ENCODE measurements at regions not wholly inside any gene's neighbourhood (a gene's known extent, or its start where the extent isn't known, plus 50 kb on each side); places are given as distances from the start of the nearest gene placed in this dataset.

GRCh38 chr1:14519976-14520375 lies 78.5 kb upstream of the KAZN start:
- no peak for TF ChIP-seq EZH2 (IDR thresholded peaks at IDR 0.05; ENCODE audit: borderline replicate concordance, low read length)
- TF ChIP-seq CTCF (conservative IDR thresholded peaks at IDR 0.05 in 1 of 2, IDR thresholded peaks at IDR 0.05 in 1 of 2; ENCODE audit: extremely low read depth in 1 of 2, insufficient read depth in 1 of 2, low read depth in 1 of 2, low read length in 2 of 2): no peak

All from mammary epithelial cell (primary cell).